GM21529 (cell line): ENCODE measurements at regions not wholly inside any gene's neighbourhood (a gene's known extent, or its start where the extent isn't known, plus 50 kb on each side); places are given as distances from the start of the nearest gene placed in this dataset.
"Not testable (repeated sequence)": the region's sequence is repeated elsewhere in the genome, so short reads cannot be mapped to it uniquely, and the experiment has no call there.

Experiments used
- ATAC-seq: cut with Tn5 transposase; IDR thresholded peaks from one replicate; pipeline ENCODE4 v1.9.1; 2021; ENCODE audit not compliant: unreplicated experiment

GRCh38 chr12:83514372-83514771, 827.7 kb downstream of the TMTC2 start:
- ATAC-seq: no peak

GRCh38 chr12:83506841-83507240, 820.1 kb downstream of the TMTC2 start:
- no peak for ATAC-seq

DNA sequence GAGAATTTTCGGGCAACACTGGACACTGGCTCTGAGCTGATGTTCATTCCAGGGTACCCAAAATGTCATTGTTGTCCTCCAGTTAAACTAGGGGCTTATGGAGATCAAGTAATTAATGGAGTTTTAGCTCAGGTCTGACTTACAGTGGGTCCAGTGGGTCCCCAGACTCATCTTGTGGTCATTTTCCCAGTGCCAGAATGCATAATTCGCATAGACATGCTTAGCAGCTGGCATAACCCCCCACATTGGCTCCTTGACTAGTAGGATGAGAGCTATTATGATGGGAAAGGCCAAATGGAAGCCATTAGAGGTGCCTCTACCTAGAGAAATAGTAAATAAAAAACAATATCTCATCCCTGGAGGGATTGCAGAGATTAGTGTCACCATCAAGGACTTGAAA, 818.9 kb downstream of the TMTC2 start:
- no peak for ATAC-seq

- not testable (repeated sequence) for ATAC-seq
These were observed 813.2 kb downstream of the TMTC2 start for GRCh38 chr12:83499894-83500293.

DNA sequence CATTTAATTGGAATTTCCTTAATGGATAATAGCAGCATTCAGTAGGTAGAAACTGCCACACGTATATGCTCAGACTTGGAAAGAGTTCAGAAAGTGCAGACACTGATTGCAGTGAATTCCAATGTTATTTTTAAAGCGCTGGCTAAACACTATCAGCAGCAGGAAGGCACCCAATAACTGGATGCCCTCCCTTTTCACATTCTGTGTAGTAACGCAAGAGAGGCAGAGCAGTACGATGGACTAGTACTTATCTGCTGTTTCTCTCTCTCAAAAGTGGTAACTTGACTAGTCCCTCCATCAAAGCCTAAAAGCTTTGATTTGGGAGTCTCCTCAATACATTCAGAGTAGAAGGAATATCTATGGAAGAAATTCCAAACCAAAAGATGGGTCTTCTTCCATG, 791.0 kb downstream of the TMTC2 start:
- no peak for ATAC-seq

DNA sequence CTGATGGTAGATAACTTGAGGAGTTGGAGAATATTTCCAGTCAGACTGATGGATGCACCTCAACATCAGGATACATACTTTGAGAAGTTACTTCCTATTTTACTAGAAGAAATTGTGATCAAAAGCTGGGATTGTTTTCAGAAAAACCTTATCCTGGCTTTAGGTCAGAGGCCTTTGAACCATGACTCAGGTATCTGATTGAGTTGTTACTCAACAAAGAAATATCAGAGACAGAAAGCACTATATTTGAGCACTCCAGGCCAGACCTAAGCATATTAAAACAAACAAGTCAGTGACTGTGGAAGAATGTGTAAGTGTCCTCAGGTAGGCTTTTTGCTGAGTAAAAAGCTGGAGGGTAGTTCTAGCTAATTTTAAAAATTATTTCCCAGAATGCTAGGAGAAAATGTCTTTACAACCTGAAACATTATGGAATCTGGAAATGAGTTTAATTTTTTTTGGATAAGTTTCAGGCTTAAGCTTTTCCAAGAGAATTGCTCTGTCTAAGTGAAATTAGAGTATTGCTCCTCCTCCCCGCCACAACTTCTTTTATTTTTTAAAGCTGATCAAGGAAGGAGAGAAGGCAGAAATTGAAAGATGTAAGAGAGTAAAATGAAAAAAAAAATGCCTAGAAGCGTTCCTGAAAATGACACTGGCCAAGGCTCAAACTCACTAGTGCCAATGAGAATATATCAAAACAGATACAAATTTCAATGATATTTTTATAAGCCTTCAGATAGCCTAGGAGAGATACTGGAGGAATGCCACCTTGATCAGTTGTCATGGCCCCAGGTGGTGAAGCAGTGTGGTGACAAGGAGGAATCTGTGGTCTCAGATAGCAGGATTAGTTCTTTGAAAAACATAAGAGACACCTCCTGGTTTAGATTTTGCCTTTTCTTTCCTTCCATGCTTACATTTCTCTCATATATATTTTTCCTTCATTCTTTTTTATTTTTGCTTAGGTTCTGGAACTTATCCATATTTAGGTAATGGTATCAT, 790.3 kb downstream of the TMTC2 start:
- ATAC-seq: no peak

DNA sequence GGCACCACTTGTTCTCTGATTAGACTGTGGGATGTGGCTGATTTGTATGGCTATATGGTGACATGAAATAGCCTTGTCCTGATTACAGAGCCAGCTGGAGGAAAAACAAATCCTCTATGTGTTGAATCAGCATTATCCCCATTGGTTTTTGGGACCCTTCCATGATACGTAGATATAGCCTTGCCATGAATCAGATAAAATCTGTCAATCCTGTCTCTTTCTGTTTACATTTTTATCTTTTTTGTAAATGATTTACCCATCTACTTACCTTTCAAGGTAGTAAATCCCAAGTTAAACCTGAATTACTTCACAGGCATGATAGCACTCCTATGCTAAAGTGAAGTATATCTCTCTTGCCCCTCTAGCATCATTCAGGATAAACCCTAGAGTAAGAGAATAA, 789.3 kb downstream of the TMTC2 start:
- no peak for ATAC-seq

- ATAC-seq: no peak
These were observed 787.7 kb downstream of the TMTC2 start for GRCh38 chr12:83474369-83474768.

GRCh38 chr12:83473408-83474095, 786.8 kb downstream of the TMTC2 start:
- ATAC-seq: peak; percentile 96

DNA sequence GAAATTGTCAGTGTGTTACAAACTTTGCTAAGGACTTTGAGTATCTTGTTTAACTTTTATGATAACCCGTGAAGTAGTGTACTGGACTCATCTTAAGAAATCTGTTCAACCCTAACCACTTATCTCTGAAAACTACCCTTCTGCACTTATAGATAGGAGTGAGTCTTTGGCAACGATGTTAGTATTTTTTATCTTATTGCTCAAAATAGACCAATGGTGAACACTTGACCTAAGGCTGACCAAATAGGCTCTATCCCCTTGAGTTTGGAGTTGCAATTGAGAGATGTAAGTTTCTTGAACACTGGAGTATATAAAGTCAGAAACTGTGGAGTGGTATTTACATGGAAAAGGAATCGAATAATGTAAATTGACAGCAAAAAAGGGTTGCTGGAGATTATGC, 786.1 kb downstream of the TMTC2 start:
- no peak for ATAC-seq

- no peak for ATAC-seq
These were observed 785.6 kb downstream of the TMTC2 start for GRCh38 chr12:83472350-83472749.

- no peak for ATAC-seq
These were observed 784.6 kb downstream of the TMTC2 start for GRCh38 chr12:83471341-83471740.

GRCh38 chr12:83470749-83471148, 784.0 kb downstream of the TMTC2 start:
- no peak for ATAC-seq

DNA sequence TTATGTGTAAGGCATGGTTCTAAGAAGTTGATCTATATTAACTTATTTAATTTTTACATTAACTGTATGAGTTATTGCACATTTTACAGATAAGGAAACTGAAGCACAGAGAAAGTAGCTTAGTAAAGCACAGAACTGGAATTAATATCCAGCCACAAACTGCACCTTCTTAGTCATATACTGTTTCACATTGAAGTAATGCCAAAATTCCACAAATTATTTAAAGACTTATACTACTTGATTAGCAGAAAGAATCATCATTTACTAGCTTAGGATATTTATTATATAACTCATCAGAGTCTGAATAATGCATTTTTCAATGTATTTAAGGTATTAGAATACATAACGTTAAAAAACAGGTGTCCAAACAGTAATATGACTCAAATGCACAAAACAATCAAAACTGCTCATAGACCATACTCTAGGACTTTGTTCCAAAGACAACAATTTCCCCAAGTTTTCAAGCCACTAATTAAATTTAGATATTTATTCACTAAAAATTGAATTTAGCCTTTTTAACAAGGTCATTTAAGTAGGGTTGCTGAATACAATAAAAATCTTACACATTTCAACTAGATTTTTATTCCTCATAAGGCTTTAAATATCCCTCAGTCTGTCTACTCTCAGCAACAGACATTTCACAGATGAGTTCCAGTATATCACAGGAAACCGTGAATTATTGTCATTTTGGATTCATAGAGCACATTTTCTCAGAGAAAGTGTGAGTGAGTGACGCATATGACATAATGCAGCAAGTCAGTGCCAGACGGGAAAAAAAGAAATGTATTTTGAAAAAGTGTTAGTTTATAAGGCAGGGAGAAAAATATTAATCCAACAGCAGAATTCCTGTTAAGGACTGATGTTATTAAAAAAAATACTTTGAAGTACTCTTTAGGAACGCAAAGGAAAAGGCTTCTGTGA, 782.5 kb downstream of the TMTC2 start:
- ATAC-seq: no peak

DNA sequence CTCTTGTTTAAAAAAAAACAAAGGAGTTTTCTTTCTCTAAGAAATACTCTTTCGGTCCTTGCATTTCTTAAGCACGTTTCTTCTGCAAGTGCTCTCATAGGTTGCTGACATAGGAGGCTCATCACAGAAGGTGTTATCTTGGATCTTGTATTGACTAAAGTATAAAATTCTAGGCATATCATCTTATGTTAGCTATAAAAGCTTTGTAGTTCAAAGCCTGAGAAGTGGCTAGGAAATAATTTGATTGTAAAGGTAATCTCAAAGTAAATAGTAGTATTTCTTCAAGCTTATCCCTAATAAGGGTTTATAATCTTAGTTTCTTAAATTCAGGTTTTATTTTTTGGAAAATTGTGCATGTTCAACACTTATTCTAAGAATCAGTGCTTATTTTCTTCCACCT, 778.9 kb downstream of the TMTC2 start:
- no peak for ATAC-seq

DNA sequence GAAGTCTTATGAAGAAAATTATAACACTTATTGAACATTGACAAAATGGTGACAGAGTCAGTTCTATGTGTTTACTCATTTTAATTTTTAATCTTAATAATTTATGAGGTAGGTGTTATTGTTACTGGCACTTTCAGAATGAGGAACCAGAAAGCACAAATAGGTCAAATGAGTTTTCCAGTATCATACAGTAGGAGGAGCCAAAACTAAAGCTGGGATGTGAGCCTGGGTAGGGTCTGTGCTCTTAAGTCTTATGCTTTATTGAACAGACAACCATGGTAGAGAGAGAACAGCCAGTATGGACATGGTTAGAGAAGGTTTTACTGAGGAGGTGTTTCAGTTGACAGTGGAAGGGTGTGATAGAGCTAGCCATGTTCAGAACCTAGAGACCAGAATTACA, 775.7 kb downstream of the TMTC2 start:
- no peak for ATAC-seq

DNA sequence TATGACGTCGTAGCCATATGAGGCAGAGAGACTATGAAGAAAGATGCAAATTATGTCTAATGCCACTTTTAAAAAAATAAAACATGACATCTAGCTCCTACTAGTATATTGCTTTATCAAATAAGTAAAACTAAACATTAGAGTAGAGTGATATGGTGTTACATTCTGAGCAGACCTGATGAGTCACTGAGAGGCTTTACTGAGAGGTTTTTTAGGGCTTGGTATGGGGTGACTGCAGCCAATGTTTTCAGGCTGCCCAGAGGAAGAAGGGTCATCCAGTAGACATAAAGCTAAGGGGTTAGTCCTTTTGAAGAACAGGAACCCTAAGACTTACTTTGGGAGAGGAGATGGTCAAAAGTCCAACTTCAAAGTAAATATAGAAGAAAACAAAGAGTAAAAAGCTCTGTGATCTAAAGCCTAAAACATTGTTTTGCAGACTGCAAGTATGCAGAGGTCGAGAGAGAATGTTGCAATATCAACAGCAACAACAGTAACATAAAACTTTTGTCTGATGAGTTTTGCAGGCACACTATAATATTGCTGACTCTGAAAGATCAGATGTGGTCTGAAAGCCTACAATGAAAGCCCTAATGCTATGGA, 774.7 kb downstream of the TMTC2 start:
- no peak for ATAC-seq

- ATAC-seq: no peak
These were observed 764.5 kb downstream of the TMTC2 start for GRCh38 chr12:83451189-83451588.

GRCh38 chr12:83434600-83434999, 747.9 kb downstream of the TMTC2 start:
- no peak for ATAC-seq

DNA sequence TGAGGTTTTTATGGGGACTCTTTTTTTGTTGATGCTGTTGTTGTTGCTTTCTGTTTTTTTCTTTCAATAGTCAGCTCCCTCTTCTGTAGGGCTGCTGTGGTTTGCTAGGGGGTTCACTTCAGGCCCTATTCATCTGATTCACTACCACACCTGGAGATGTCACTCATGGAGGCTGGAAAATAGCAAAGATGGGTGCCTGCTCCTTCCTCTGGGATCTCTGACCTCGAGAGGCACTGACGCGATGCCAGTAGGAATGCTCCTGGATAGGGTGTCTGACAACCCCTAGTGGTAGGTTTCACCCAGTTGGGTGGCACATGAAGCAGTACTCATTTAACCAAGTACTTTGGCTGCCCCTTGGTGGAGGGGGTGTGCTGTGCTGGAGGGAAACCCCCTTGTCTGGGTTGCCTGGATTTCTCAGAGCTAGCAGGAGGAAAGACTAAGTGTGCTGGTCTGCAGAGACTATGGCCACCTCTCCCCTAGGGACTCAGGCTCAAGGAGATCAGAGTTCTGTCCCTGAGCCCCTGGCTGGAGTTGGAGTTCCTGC, 745.5 kb downstream of the TMTC2 start:
- no peak for ATAC-seq
